SKM-1 (cell line): ENCODE measurements at regions not wholly inside any gene's neighbourhood (a gene's known extent, or its start where the extent isn't known, plus 50 kb on each side); places are given as distances from the start of the nearest gene placed in this dataset.

ENCODE experiments used
- DNase-seq: peaks from one replicate; lab custom pipeline; 2025; ENCODE audit not compliant: unreplicated experiment; lab: John Stamatoyannopoulos, UW

- DNase-seq: no peak
Measured at GRCh38 chr1:225707824-225708223, 54.9 kb upstream of the ENAH start.

DNA sequence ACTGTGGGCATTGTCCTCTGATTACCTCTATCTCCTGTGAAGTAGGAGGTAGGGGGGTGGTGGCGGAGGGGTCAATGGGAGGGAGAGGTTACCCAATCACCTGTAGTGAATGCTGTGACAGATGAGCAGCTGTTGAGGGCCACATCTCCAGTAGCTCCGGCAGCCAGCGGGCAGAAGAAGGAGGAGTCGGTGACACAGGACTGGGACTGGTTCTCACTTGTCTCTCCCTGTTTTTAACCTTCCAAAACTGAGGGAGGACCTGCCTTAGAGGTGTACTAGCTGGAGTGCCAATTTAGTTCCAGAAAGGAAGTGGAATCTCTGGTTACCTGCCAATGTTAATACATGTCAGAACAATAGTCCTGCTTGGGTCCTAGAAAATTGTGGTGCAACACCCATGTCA lies 56.2 kb upstream of the ENAH start:
- DNase-seq: no peak

DNA sequence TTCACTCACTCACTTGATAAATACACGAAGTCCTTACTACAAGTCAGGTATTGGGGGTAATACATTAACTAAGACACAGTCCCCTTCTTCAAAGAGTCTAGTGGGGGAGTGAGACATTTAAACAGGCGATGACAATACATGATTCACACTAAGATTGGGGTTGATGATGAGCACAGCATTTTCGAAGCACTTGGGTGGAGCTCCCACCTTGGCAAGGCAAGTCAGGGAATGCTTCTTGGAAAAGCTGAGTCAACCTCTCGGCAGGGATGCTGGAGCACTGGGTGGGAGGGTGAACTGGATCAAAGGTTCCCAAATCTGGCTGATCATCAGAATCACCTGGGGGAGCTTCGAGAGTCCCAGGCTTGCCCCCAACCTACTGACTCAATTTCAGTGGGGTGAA lies 57.9 kb upstream of the ENAH start:
- DNase-seq: no peak

DNA sequence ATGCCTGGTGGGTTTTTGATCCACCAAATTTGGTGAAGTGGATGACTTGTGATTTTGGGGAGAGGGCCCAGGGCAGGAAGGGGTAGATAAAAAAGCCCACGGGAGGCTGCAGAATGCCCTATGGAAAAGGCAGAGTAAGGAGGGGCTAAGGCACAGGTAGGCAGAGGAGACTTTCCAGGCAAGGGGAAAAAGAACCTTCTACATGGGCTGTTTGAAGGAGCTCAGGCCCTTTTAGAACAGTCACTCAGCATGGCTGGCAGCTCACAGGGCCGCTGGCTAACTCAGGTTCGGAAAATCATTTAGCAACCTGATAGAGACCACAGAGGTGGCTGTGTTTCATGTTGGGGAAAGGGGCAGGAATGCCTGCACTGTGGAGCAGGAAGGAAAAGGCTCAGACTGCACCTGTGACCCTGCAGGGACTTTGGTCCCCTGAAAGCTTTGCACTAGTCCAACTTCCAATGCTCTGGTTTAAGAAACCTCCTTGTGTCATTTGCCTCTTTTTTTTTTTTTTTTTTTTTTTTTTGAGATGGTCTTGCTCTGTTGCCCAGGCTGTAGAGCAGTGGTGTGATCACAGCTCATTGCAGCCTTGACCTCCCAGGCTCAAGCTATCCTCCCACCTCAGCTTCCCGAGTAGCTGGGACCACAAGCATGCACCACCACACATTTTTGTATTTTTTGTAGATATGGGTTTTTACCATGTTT lies 58.5 kb upstream of the ENAH start:
- no peak for DNase-seq

GRCh38 chr1:225712391-225712790 lies 59.5 kb upstream of the ENAH start:
- peak; percentile 96 for DNase-seq

- no peak for DNase-seq
Measured at GRCh38 chr1:225713281-225713680, 60.4 kb upstream of the ENAH start.

DNA sequence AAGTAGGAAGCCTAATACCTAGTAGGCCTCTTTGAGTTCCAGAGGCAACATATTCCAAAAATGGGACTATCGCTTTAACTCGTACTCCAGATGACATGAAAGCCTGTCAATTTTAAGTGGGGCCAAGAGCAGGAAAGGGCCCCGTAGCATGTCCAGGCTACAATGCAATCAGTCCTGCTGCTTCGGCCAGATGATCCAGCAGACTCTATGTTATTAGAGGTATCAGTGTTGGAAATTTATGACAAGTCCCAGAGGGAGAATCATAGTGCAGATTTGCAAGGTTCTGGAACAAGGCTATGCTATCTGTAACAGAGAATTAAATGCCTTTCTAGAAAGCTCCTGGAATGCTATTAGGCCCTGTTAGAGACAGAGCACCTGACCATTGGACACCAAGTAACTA lies 56.7 kb upstream of the SRP9 start:
- DNase-seq: no peak

DNA sequence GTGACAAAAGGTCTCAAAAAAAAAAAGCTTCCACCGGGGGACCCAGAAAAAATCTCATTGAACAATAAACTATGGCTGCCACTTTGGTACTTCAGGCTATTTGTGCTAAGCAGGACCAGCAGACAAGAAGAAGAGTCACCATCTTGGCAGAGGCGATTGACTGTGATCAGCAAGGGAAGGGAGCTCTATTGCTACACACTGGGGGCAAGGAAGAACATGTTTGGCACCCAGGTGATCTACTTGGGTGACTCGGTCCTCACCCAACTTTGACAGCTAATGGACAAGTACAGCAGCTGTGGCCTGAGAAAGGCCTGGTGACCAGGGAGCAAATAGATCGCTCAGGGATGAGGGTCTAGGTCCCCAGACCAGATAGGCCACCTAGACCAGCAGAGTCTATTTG lies 53.4 kb upstream of the SRP9 start:
- no peak for DNase-seq
